CD14-positive monocyte (primary cell): ENCODE measurements at regions not wholly inside any gene's neighbourhood (a gene's known extent, or its start where the extent isn't known, plus 50 kb on each side); places are given as distances from the start of the nearest gene placed in this dataset.

Experiments used
- DNase-seq, 3 donors: peaks; one replicate each; pipeline ENCODE4 v3.0.0-alpha.2; 2011 to 2022
- H2AFZ ChIP-seq: 2 replicates; pipeline ENCODE4 v1.6.0; 2012; ENCODE audit warnings: mild to moderate bottlenecking, low read depth, low read length, inconsistent platforms; ENCODE audit not compliant: insufficient read depth, poor library complexity, severe bottlenecking
- H3K27ac ChIP-seq, 2 donors: 1 replicate in 1 of 2; 2 replicates in 1 of 2; pipeline ENCODE4 v1.5.1; 2012 to 2013; ENCODE audit warnings: low read length in 2 of 2, control low read depth in 1 of 2, inconsistent platforms in 1 of 2, low read depth in 1 of 2, mild to moderate bottlenecking in 1 of 2
- H3K27me3 ChIP-seq, 2 donors: one replicate each; pipeline versions ENCODE4 v1.6.0 to v1.6.1; 2011 to 2013; ENCODE audit warnings: low read length in 2 of 2; ENCODE audit not compliant: control insufficient read depth in 2 of 2, insufficient read depth in 2 of 2
- H3K36me3 ChIP-seq, 2 donors: replicated peaks in 1 of 2; 1 replicate in 1 of 2; 2 replicates in 1 of 2; pipeline versions ENCODE4 v1.5.1 to v1.6.1; 2012 to 2013; ENCODE audit warnings: low read length in 2 of 2, control low read depth in 1 of 2, inconsistent platforms in 1 of 2, mild to moderate bottlenecking in 1 of 2; ENCODE audit not compliant: insufficient read depth in 2 of 2, control insufficient read depth in 1 of 2
- H3K4me1 ChIP-seq, 2 donors: 1 replicate in 1 of 2; 2 replicates in 1 of 2; pipeline versions ENCODE4 v1.5.1 to v1.6.1; 2012 to 2013; ENCODE audit warnings: low read length in 2 of 2, control low read depth in 1 of 2, inconsistent platforms in 1 of 2, mild to moderate bottlenecking in 1 of 2, moderate library complexity in 1 of 2; ENCODE audit not compliant: insufficient read depth in 2 of 2, control insufficient read depth in 1 of 2
- H3K4me2 ChIP-seq: replicated peaks from 2 replicates; pipeline ENCODE3; 2012; ENCODE audit warnings: low read length, moderate library complexity, mild to moderate bottlenecking; ENCODE audit not compliant: poor library complexity, severe bottlenecking; ENCODE audit errors: extremely low read depth
- H3K4me3 ChIP-seq, 3 experiments: fragments of 200-600 bp in 1 of 3; sonication (generic) in 1 of 3; replicated peaks in 1 of 3; 1 replicate in 2 of 3; 2 replicates in 1 of 3; pipeline ENCODE4 v1.5.1; 2011 to 2013; ENCODE audit warnings: low read length in 3 of 3, mild to moderate bottlenecking in 3 of 3, control low read depth in 2 of 3, low read depth in 2 of 3, inconsistent platforms in 1 of 3, moderate library complexity in 1 of 3
- H3K79me2 ChIP-seq: 2 replicates; pipeline ENCODE4 v1.6.0; 2012; ENCODE audit warnings: mild to moderate bottlenecking, control low read depth, inconsistent platforms, low read length, moderate library complexity; ENCODE audit not compliant: insufficient read depth
- H3K9ac ChIP-seq: 2 replicates; pipeline ENCODE4 v1.6.0; 2017; ENCODE audit warnings: low read length, mild to moderate bottlenecking; ENCODE audit not compliant: insufficient read depth, poor library complexity, severe bottlenecking
- H3K9me3 ChIP-seq, 2 donors: replicated peaks in 1 of 2; 1 replicate in 1 of 2; 2 replicates in 1 of 2; pipeline versions ENCODE4 v1.5.1 to v1.6.1; 2012 to 2013; ENCODE audit warnings: low read length in 2 of 2, control low read depth in 1 of 2; ENCODE audit not compliant: control insufficient read depth in 1 of 2, insufficient read depth in 1 of 2
- H4K20me1 ChIP-seq: 2 replicates; pipeline ENCODE4 v1.6.0; 2012; ENCODE audit warnings: mild to moderate bottlenecking, low read length, control low read depth, moderate library complexity; ENCODE audit not compliant: insufficient read depth
- H3K27ac Mint-ChIP-seq, 7 donors: one replicate each; pipeline ENCODE4 v1.8.0; 2020; ENCODE audit warnings: mild to moderate bottlenecking in 7 of 7, mixed read lengths in 7 of 7, moderate library complexity in 6 of 7, inconsistent platforms in 2 of 7
- H3K27me3 Mint-ChIP-seq, 3 donors: one replicate each; pipeline ENCODE4 v1.8.0; 2021 to 2022; ENCODE audit warnings: low read depth in 3 of 3, mild to moderate bottlenecking in 3 of 3, mixed read lengths in 3 of 3, moderate library complexity in 3 of 3, inconsistent platforms in 1 of 3
- H3K36me3 Mint-ChIP-seq, 2 donors: one replicate each; pipeline ENCODE4 v1.8.0; 2020; ENCODE audit warnings: mixed read lengths in 2 of 2, inconsistent platforms in 1 of 2, mild to moderate bottlenecking in 1 of 2
- H3K4me1 Mint-ChIP-seq: one replicate; pipeline ENCODE4 v1.8.0; 2020; ENCODE audit warnings: mild to moderate bottlenecking, mixed read lengths
- H3K4me3 Mint-ChIP-seq, 2 donors: one replicate each; pipeline ENCODE4 v1.8.0; 2020; ENCODE audit warnings: mild to moderate bottlenecking in 2 of 2, mixed read lengths in 2 of 2, moderate library complexity in 1 of 2
- H3K9me3 Mint-ChIP-seq, 7 donors: one replicate each; pipeline ENCODE4 v1.8.0; 2020 to 2022; ENCODE audit warnings: mixed read lengths in 7 of 7, mild to moderate bottlenecking in 6 of 7, moderate library complexity in 6 of 7, inconsistent platforms in 2 of 7
- WGBS: methylation state at CpG from one replicate; pipeline ENCODE4 v1.1.5; 2013; ENCODE audit warnings: missing lambda C conversion rate; ENCODE audit not compliant: insufficient coverage; 5-methylcytosine and 5-hydroxymethylcytosine counted together
- intact Hi-C, 2 donors: fragments of 100-400 bp; cut with micrococcal nuclease; formaldehyde crosslinking; loops; one replicate each; pipeline versions ENCODE4 v1.15.0 to v1.15.1; 2023
- TF ChIP-seq, protein P1 (sequence below): fragments of 200-600 bp; IDR thresholded peaks from one replicate; pipeline ENCODE4 v1.8.0; 2022; ENCODE audit warnings: antibody characterized with exemption, mild to moderate bottlenecking

DNA sequence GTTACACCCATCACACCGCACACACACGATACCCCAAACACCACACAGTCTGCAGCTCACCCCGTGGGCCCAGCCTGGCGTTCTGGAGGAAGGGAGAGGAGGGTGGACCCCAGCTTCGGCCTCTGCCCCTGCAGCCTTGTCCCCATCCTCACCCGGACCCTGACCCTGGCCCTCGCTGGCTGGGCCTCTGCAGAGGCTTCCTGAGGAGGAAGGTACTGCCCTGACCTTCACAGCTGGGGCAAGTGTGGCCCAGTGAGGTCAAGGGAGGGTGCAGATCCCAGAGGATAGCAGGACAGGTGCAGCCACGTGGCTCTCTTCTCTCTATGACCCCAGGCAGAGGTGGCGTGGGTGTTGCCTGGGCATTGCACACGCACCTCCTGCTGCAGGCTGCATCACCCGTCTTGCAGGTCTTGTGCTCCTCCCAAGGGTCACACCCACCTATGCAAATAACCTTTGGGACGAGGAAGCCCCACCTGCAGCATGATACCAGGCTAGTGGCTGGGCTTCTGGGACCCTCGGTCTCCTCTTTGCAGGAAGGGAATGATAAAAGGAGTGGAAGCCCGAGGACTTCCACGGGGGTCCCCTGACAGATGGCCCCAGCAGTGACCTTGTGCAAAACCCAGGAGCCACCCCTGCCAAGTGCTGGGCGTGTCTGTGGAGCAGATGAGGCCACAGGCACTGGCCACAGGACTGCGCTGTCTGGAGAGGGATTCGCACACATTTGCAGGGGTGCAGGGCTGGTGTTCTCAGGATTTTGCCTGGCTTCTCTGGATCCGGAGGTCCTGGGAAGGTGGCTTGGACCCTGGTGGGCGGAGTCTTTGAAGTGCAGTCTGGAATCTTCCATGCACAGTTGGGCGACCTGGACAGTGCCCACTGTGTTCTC is 1241.5 kb downstream of the BRD1 start:
- H3K9me3 Mint-ChIP-seq = no peaks in the 10 kb centered on the region
- no peak overlapping the region for H3K4me3 ChIP-seq
- no peak overlapping the region for H2AFZ ChIP-seq
- no peaks in the 10 kb centered on the region for H3K79me2 ChIP-seq
- intact Hi-C loops = no loop called here
- 89% methylated on average over 16 of the region's 21 CpGs for WGBS
- H3K9me3 ChIP-seq = peaks cover 8 to 18% of the 10 kb centered on the region in 2 donors
- no peaks in the 10 kb centered on the region for H3K36me3 Mint-ChIP-seq
- TF ChIP-seq, protein P1, sequence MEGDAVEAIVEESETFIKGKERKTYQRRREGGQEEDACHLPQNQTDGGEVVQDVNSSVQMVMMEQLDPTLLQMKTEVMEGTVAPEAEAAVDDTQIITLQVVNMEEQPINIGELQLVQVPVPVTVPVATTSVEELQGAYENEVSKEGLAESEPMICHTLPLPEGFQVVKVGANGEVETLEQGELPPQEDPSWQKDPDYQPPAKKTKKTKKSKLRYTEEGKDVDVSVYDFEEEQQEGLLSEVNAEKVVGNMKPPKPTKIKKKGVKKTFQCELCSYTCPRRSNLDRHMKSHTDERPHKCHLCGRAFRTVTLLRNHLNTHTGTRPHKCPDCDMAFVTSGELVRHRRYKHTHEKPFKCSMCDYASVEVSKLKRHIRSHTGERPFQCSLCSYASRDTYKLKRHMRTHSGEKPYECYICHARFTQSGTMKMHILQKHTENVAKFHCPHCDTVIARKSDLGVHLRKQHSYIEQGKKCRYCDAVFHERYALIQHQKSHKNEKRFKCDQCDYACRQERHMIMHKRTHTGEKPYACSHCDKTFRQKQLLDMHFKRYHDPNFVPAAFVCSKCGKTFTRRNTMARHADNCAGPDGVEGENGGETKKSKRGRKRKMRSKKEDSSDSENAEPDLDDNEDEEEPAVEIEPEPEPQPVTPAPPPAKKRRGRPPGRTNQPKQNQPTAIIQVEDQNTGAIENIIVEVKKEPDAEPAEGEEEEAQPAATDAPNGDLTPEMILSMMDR = no peak
- no peaks in the 10 kb centered on the region for H3K27me3 ChIP-seq
- H3K4me3 Mint-ChIP-seq = no peak overlapping the region
- no peak overlapping the region for H3K9ac ChIP-seq
- no peak for DNase-seq
- no peaks in the 10 kb centered on the region for H3K4me1 Mint-ChIP-seq
- H3K4me1 ChIP-seq = no peaks in the 10 kb centered on the region
- H3K27ac Mint-ChIP-seq = no peak overlapping the region
- peaks cover 0 to 1% (median 0%) of the 10 kb centered on the region in 3 donors for H3K27me3 Mint-ChIP-seq
- H3K36me3 ChIP-seq = no peaks in the 10 kb centered on the region
- H3K27ac ChIP-seq = no peak overlapping the region
- no peak overlapping the region for H3K4me2 ChIP-seq
- H4K20me1 ChIP-seq = no peaks in the 10 kb centered on the region

DNA sequence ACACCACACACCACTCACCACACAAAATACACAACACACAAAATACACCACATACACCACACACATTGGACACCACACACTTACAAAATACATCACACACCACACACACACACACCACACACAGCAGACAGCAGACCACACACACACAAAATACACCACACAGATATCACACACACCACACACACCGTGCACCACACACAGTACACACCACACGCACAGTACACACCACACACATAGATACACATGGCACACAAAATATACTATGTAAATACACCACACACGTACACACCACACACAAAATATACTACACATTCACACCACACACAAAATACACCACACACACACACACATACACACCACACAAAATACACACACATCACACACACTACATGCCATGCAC is 1243.5 kb downstream of the BRD1 start:
- Histone ChIP-seq H3K27ac (no peak overlapping the region), H3K9ac (no peak overlapping the region), H3K4me2 (no peak overlapping the region), H3K27me3 (no peaks in the 10 kb centered on the region), H3K36me3 (no peaks in the 10 kb centered on the region), H3K4me3 (no peak overlapping the region), H3K79me2 (no peaks in the 10 kb centered on the region), H3K4me1 (no peaks in the 10 kb centered on the region), H2AFZ (no peak overlapping the region), H3K9me3 (peaks cover 8 to 18% of the 10 kb centered on the region in 2 donors), H4K20me1 (no peaks in the 10 kb centered on the region)
- WGBS = 98% methylated on average over 3 of the region's 3 CpGs
- Mint-ChIP-seq H3K9me3 (no peaks in the 10 kb centered on the region), H3K27me3 (peaks cover 0 to 3% (median 0%) of the 10 kb centered on the region in 3 donors), H3K36me3 (no peaks in the 10 kb centered on the region), H3K27ac (no peak overlapping the region), H3K4me3 (no peak overlapping the region), H3K4me1 (no peaks in the 10 kb centered on the region)
- no peak for DNase-seq
- TF ChIP-seq, protein P1 = no peak
- intact Hi-C loops = no loop called here
